ENCODE measurements at regions not wholly inside any gene's neighbourhood (a gene's known extent, or its start where the extent isn't known, plus 50 kb on each side); places are given as distances from the start of the nearest gene placed in this dataset.

- DNase-seq (ENCODE audit: extremely low read depth, insufficient read length), result no peak
- TF ChIP-seq CTCF (IDR thresholded peaks at IDR 0.05; ENCODE audit: insufficient read depth, low read length, poor library complexity, severe bottlenecking), result no peak
- no peaks in the 10 kb centered on the region for H3K27me3 ChIP-seq (replicated peaks; ENCODE audit: control insufficient read depth, insufficient read depth, low read length)
- H3K4me3 ChIP-seq (replicated peaks; ENCODE audit: low read depth, low read length), result no peak overlapping the region
- H3K36me3 ChIP-seq (ENCODE audit: control insufficient read depth, insufficient read depth, low read length), result no peaks in the 10 kb centered on the region
Measured at GRCh38 chr6:147861696-147862095, 353.2 kb downstream of the SAMD5 start.

GRCh38 chr6:147867433-147868226 is 359.1 kb downstream of the SAMD5 start:
- no peak for DNase-seq (ENCODE audit: extremely low read depth, insufficient read length)
- Histone ChIP-seq H3K27me3 (replicated peaks; ENCODE audit: control insufficient read depth, insufficient read depth, low read length) (no peaks in the 10 kb centered on the region), H3K4me3 (replicated peaks; ENCODE audit: low read depth, low read length) (no peak overlapping the region), H3K36me3 (ENCODE audit: control insufficient read depth, insufficient read depth, low read length) (no peaks in the 10 kb centered on the region)
- TF ChIP-seq CTCF (IDR thresholded peaks at IDR 0.05; ENCODE audit: insufficient read depth, low read length, poor library complexity, severe bottlenecking), result no peak

DNA sequence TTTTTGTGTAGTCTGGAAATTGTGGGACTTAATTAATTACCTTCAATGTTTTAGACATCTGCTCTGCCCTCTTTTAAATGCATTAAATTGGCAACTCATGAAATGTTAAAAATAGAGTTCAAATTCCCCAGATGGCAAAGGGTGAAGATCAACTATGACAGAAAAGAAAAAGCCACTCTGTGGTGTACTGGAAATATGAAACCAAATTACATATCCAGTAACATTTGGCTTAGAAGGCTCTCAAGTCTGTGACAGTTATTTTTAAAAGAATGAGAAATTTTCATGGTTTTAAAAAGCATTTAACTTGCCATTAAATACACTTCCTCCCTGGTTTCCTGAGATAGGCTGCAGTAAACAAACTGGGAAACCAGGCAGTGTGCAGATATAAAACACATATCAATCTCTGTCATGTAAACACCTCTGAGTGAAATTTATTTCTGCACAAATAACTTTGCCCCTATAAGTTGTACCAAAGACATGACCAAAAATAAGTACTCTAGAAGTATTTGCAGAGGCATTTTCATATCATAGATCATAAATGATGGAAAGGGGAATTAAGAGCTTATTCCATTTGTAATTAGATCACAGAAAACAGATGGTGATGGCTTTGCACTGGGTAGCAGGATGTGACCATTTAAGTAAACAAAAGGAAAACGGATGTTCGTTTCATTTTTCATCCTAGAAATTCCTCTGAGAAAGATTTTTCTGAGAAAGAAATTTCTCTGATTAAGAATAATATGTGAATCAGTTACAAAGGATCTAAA is 360.1 kb downstream of the SAMD5 start:
- H3K27me3 ChIP-seq (replicated peaks; ENCODE audit: control insufficient read depth, insufficient read depth, low read length), result no peaks in the 10 kb centered on the region
- no peaks in the 10 kb centered on the region for H3K36me3 ChIP-seq (ENCODE audit: control insufficient read depth, insufficient read depth, low read length)
- H3K4me3 ChIP-seq (replicated peaks; ENCODE audit: low read depth, low read length), result no peak overlapping the region
- DNase-seq (ENCODE audit: extremely low read depth, insufficient read length), result no peak
- no peak for TF ChIP-seq CTCF (IDR thresholded peaks at IDR 0.05; ENCODE audit: insufficient read depth, low read length, poor library complexity, severe bottlenecking)

GRCh38 chr6:147869201-147869600 is 360.7 kb downstream of the SAMD5 start:
- Histone ChIP-seq H3K27me3 (replicated peaks; ENCODE audit: control insufficient read depth, insufficient read depth, low read length) (no peaks in the 10 kb centered on the region), H3K36me3 (ENCODE audit: control insufficient read depth, insufficient read depth, low read length) (no peaks in the 10 kb centered on the region), H3K4me3 (replicated peaks; ENCODE audit: low read depth, low read length) (no peak overlapping the region)
- DNase-seq (ENCODE audit: extremely low read depth, insufficient read length), result no peak
- no peak for TF ChIP-seq CTCF (IDR thresholded peaks at IDR 0.05; ENCODE audit: insufficient read depth, low read length, poor library complexity, severe bottlenecking)

GRCh38 chr6:147869869-147870268 is 361.4 kb downstream of the SAMD5 start:
- H3K36me3 ChIP-seq (ENCODE audit: control insufficient read depth, insufficient read depth, low read length), result no peaks in the 10 kb centered on the region
- DNase-seq (ENCODE audit: extremely low read depth, insufficient read length), result no peak
- TF ChIP-seq CTCF (IDR thresholded peaks at IDR 0.05; ENCODE audit: insufficient read depth, low read length, poor library complexity, severe bottlenecking), result no peak
- no peak overlapping the region for H3K4me3 ChIP-seq (replicated peaks; ENCODE audit: low read depth, low read length)
- no peaks in the 10 kb centered on the region for H3K27me3 ChIP-seq (replicated peaks; ENCODE audit: control insufficient read depth, insufficient read depth, low read length)

Data from GM06990 (cell line).